ENCODE measurements at regions not wholly inside any gene's neighbourhood (a gene's known extent, or its start where the extent isn't known, plus 50 kb on each side); places are given as distances from the start of the nearest gene placed in this dataset.

GRCh38 chrX:42505016-42505415, 272.9 kb downstream of the PPP1R2C start:
- no peak for DNase-seq

GRCh38 chrX:42499620-42500019, 278.3 kb downstream of the PPP1R2C start:
- no peak for DNase-seq

- DNase-seq: no peak
Observed at GRCh38 chrX:42497356-42497755, 280.6 kb downstream of the PPP1R2C start.

GRCh38 chrX:42496239-42496638, 281.7 kb downstream of the PPP1R2C start:
- DNase-seq: no peak

GRCh38 chrX:42495139-42495538, 282.8 kb downstream of the PPP1R2C start:
- peak; percentile 6 for DNase-seq

GRCh38 chrX:42491137-42491907, 286.6 kb downstream of the PPP1R2C start:
- no peak for DNase-seq

- no peak for DNase-seq
Observed at GRCh38 chrX:42490111-42490510, 287.9 kb downstream of the PPP1R2C start.

GRCh38 chrX:42485601-42486000, 292.4 kb downstream of the PPP1R2C start:
- DNase-seq: no peak

GRCh38 chrX:42484233-42484632, 293.7 kb downstream of the PPP1R2C start:
- DNase-seq: no peak

- DNase-seq: no peak
Observed at GRCh38 chrX:42477396-42477795, 300.6 kb downstream of the PPP1R2C start.

GRCh38 chrX:42472727-42473126, 305.2 kb downstream of the PPP1R2C start:
- DNase-seq: no peak

- no peak for DNase-seq
Observed at GRCh38 chrX:42466332-42467046, 311.5 kb downstream of the PPP1R2C start.

- DNase-seq: no peak
Observed at GRCh38 chrX:42465821-42466220, 312.1 kb downstream of the PPP1R2C start.

- DNase-seq: no peak
Observed at GRCh38 chrX:42463706-42464490, 314.1 kb downstream of the PPP1R2C start.

- DNase-seq: no peak
Observed at GRCh38 chrX:42462917-42463316, 315.0 kb downstream of the PPP1R2C start.

GRCh38 chrX:42460706-42461105, 317.3 kb downstream of the PPP1R2C start:
- DNase-seq: no peak

- DNase-seq: no peak
Observed at GRCh38 chrX:42459735-42460134, 318.2 kb downstream of the PPP1R2C start.

- DNase-seq: no peak
Observed at GRCh38 chrX:42456176-42456700, 321.7 kb downstream of the PPP1R2C start.

GRCh38 chrX:42450228-42450627, 327.7 kb downstream of the PPP1R2C start:
- DNase-seq: no peak

GRCh38 chrX:42443267-42443666, 334.7 kb downstream of the PPP1R2C start:
- DNase-seq: no peak

- no peak for DNase-seq
Observed at GRCh38 chrX:42442745-42443144, 335.2 kb downstream of the PPP1R2C start.

GRCh38 chrX:42437211-42437610, 340.8 kb downstream of the PPP1R2C start:
- no peak for DNase-seq

- no peak for DNase-seq
Observed at GRCh38 chrX:42434458-42435166, 343.4 kb downstream of the PPP1R2C start.

All from CD4-positive, alpha-beta T cell treated with Interferon gamma for 1 hour (primary cell).